HG03039 (cell line): ENCODE measurements at regions not wholly inside any gene's neighbourhood (a gene's known extent, or its start where the extent isn't known, plus 50 kb on each side); places are given as distances from the start of the nearest gene placed in this dataset.

Source experiments
- ATAC-seq: cut with Tn5 transposase; IDR thresholded peaks from one replicate; pipeline ENCODE4 v1.9.1; 2021; ENCODE audit warnings: mild to moderate bottlenecking, moderate library complexity; ENCODE audit not compliant: unreplicated experiment

- ATAC-seq = no peak
These were observed 405.7 kb upstream of the SALL1 start for GRCh38 chr16:51556694-51557340.

- no peak for ATAC-seq
These were observed 402.8 kb upstream of the SALL1 start for GRCh38 chr16:51553910-51554309.

DNA sequence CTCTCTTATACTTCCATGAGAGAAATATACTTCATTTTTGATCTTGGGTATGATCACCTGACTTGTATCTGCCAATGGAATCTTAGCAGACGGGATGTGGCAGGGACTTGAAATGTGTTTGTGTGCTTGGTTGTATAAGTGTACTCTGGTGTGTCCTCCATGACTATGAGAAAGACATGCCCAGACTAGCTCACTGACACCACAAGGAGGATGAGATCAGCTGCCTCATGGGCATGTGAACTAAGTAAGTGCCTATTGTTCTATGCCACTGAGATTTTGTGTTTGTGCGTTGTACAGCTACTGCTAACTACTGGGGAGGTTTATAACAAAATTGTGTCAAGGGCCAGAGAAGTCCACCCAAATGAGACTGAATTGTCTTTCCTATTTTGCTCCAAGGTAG is 402.2 kb upstream of the SALL1 start:
- ATAC-seq = no peak

DNA sequence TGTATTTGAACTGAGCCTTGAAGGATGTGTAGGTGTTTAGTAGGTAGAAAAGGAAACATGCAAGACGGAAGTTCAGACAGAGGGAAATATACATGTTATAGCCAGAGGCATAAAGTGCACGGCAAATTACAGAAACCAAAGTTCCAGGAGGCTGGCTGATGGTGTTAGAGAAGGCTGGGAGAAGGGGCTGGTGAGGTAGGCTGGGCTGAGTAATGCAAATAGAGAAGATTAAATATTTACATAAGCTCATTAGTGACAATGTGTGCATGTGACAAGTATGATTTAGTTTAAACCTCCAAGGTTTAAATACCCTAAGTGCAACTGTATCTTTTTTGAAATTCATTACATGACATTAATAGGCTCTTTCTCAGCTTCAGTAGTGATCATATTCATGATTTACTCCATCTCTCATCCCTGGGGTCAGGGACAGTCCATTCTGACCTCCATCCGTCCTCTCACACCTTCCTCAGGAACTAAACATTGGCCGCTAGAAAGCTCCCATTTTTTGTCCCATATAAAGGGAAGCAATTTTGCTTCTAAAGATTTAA is 399.8 kb upstream of the SALL1 start:
- ATAC-seq = no peak

GRCh38 chr16:51549836-51550235 is 398.8 kb upstream of the SALL1 start:
- ATAC-seq = no peak

DNA sequence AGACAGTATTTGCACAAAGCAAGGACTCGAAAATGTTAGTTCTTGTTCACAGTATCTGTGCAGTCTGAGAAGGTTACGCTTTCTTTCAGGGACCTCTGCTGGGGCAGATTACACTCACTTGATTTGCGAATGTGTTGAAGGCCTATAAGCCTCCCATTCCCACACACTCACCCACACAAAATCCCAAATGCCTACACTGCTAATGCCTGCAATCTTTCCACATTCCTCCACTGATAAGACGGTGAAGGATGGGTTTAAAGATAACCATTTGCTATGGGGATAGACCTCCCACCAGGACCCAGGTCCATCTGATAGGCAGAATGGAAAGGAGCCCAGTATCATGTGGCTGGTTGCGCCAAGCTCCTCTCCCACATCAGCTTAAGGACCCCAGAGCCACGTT is 394.9 kb upstream of the SALL1 start:
- ATAC-seq = no peak

DNA sequence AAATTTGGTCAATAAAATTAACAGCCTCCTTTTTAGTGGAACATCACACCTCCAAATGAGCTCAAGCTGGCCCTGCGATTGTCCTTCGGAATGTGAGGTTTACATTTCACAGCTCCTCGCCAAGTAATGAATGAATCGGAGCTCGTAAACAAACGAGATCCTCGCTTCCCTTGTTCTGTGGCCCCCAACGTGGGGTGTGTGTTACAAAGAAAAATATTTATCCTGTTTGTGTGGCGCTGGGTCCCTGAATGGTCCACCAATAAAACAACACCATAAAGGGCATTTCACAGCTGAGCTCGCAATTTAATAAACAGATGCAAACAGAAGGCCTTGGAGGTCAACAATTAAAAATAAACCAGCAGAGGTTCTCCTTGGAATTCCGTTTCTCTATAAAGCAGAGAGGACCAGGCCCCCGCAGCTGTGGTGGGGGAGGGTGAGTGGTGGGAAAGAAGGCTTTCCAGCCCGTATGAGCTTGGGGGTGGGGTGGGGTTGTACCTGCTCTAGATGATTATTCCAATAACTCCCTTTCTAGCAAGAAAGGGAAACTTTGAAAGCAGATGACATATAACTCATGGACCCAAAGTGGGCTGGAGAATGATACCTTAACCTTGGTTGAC is 393.9 kb upstream of the SALL1 start:
- no peak for ATAC-seq

GRCh38 chr16:51543971-51544370 is 392.9 kb upstream of the SALL1 start:
- ATAC-seq = no peak

GRCh38 chr16:51542981-51543815 is 392.1 kb upstream of the SALL1 start:
- no peak for ATAC-seq

- ATAC-seq = no peak
These were observed 389.2 kb upstream of the SALL1 start for GRCh38 chr16:51540259-51540658.

DNA sequence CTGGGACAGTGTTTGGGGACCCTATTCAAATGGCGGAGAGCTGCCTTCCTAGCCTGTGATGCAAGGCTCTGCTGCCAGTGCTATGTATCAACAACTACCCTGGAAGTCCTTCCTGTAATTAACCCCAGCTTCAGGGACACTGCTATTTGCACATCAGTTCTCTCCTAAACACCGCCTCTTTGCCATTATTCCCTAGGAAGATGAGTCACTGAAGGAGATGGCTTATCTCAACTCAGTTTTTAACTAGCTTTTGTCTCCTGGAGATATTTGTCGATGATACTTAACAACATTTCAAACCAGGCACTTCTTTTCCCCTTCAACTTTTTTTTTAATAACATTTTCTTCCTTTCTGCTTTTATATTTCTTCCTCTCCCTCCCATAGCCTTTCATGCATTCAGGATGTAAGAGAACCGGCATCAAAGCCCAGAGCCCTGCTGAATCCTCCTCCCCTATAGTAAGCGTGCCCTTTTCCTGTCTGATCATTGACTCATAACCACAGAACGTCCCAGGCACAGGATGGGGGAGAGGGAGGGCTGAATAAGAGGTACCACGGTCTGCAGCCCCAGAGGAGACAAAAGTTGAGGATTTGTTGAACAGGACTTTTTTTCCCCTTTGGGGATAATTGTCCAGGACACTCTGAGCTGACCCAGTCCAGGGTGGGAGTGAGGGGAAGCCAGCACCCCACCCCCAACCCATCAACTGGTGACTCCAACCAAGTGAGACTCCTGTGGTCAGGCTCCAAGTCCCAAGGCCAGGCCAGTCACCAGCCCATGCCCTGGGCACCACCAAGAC is 387.8 kb upstream of the SALL1 start:
- ATAC-seq = no peak

DNA sequence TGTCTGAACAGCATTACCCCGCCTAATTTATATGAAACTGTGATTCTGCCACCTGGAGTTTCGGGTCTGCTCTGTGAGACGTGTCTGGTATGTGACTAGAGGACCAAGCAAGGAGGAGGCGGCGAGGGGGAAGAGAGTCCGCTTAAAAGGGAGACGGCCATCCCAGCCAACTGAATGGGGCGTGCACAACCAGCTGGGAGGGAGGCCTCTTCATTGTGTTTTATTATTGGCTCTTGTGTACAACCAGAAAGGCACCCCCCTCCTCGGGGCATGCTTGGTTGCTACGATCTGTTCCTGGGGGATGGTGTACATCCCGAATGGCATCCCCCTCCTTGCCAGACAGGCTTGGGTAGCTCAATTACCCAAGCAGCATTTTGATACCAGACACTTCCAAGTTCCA is 384.5 kb upstream of the SALL1 start:
- no peak for ATAC-seq

- ATAC-seq = no peak
These were observed 381.5 kb upstream of the SALL1 start for GRCh38 chr16:51532551-51532950.

DNA sequence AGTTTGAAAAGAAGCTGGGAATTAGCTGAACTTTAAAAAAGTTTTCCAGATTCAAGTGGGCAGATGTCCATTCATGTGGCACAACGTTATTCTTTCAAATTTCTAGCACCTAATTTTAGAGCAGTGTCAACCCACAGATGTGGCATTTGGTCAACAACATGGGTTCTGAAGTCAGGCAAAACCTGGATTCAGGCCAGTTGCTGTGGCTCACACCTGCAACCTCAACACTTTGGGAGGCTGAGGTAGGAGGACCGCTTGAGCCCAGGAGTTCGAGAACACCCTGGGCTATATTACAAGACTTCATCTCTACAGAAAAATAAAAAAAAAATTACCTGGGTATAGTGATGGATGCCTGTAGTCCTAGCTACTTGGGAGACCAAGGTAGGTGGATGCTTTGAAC is 380.2 kb upstream of the SALL1 start:
- ATAC-seq = no peak

DNA sequence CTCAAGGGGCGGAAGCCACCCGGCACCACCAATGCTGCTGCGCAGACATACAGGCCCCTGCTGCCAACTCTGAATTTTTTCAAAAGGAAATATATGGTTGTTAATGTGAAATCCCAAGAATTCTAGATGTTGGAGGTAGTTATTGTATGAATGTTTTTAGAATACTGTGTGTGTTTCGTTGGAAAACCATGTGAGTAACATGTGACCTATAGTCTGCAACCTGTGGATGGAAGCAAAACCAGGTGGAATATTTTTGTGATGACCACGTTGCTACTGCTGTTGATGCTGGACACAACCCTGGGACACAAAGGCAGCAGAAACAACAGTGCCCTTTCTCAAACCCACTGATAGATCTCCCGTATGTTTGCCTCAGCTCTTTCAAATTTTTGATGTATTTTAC is 376.3 kb upstream of the SALL1 start:
- ATAC-seq = no peak

GRCh38 chr16:51526621-51527020 is 375.6 kb upstream of the SALL1 start:
- ATAC-seq = no peak

GRCh38 chr16:51524555-51525373 is 373.7 kb upstream of the SALL1 start:
- ATAC-seq = no peak

DNA sequence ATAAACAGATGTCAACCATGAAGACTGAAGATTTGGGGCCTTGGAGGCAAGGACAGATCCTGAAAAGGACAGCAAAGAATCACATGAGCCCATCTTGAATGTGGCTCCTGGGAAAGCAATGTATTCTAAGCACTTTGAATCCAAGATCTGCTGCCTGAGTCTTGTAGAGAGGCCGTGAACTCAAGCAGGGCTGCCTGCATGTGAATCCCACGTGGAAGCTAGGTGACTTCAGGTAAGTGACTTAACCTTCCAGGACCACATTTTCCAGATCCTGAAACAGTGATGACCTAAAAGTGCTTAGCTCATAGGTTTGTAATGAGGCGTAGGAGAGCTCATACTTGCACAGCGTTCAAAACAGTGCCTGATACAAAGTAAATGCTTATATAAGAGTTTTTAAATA is 373.0 kb upstream of the SALL1 start:
- ATAC-seq = no peak

- no peak for ATAC-seq
These were observed 372.3 kb upstream of the SALL1 start for GRCh38 chr16:51523400-51523799.

DNA sequence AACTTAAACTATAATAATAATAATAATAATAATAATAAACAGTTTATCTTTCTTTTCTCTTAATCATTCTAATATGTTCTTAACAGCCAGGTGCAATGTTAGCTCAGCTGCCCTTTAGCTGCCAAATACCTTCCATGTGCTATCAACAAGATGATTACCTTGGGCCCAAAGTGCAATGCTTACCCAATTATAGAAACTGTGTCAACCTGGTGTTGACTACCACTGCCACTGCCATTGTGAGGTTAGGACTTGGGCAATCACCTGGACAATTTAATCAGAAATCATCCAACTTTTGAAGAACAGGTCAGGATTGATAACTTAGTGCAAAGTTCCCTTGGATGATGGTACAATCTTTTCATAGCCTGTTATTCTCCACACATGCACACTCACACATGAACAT is 371.8 kb upstream of the SALL1 start:
- no peak for ATAC-seq
